ENCODE measurements at regions not wholly inside any gene's neighbourhood (a gene's known extent, or its start where the extent isn't known, plus 50 kb on each side); places are given as distances from the start of the nearest gene placed in this dataset.

GRCh38 chr9:652914-653313 lies 188.6 kb upstream of the DMRT1 start:
- no peak overlapping the region for H3K27ac ChIP-seq
- no peak for TF ChIP-seq CTCF (conservative IDR thresholded peaks at IDR 0.05)
- TF ChIP-seq ZFX (IDR thresholded peaks at IDR 0.05), result no peak

GRCh38 chr9:653421-653820 lies 188.1 kb upstream of the DMRT1 start:
- no peak for TF ChIP-seq CTCF (conservative IDR thresholded peaks at IDR 0.05)
- TF ChIP-seq ZFX (IDR thresholded peaks at IDR 0.05), result no peak
- no peak overlapping the region for H3K27ac ChIP-seq

- H3K27ac ChIP-seq, result no peak overlapping the region
- TF ChIP-seq ZFX (IDR thresholded peaks at IDR 0.05) (no peak), CTCF (conservative IDR thresholded peaks at IDR 0.05) (no peak)
Observed at GRCh38 chr9:653856-654387, 187.6 kb upstream of the DMRT1 start.

- TF ChIP-seq ZFX (IDR thresholded peaks at IDR 0.05) (no peak), CTCF (conservative IDR thresholded peaks at IDR 0.05) (no peak)
- H3K27ac ChIP-seq, result no peak overlapping the region
Observed at GRCh38 chr9:655875-656274, 185.6 kb upstream of the DMRT1 start.

GRCh38 chr9:656926-657568 lies 184.4 kb upstream of the DMRT1 start:
- H3K27ac ChIP-seq, result no peak overlapping the region

GRCh38 chr9:659286-659685 lies 182.2 kb upstream of the DMRT1 start:
- TF ChIP-seq ZFX (IDR thresholded peaks at IDR 0.05) (no peak), CTCF (conservative IDR thresholded peaks at IDR 0.05) (no peak)
- no peak overlapping the region for H3K27ac ChIP-seq

More at GRCh38 chr9:656926-657568, 184.4 kb upstream of the DMRT1 start:
- TF ChIP-seq ZFX (IDR thresholded peaks at IDR 0.05) (no peak), CTCF (conservative IDR thresholded peaks at IDR 0.05) (no peak)

GRCh38 chr9:660227-660626 lies 181.3 kb upstream of the DMRT1 start:
- no peak overlapping the region for H3K27ac ChIP-seq

GRCh38 chr9:663541-663940 lies 178.0 kb upstream of the DMRT1 start:
- TF ChIP-seq ZFX (IDR thresholded peaks at IDR 0.05) (no peak), CTCF (conservative IDR thresholded peaks at IDR 0.05) (no peak)
- H3K27ac ChIP-seq, result no peak overlapping the region

More at GRCh38 chr9:660227-660626, 181.3 kb upstream of the DMRT1 start:
- TF ChIP-seq ZFX (IDR thresholded peaks at IDR 0.05), result no peak

Data from C4-2B (cell line).